ENCODE measurements at regions not wholly inside any gene's neighbourhood (a gene's known extent, or its start where the extent isn't known, plus 50 kb on each side); places are given as distances from the start of the nearest gene placed in this dataset.
A peak's percentile ranks its signal among the peaks of the same experiment; 100 is the strongest.

DNA sequence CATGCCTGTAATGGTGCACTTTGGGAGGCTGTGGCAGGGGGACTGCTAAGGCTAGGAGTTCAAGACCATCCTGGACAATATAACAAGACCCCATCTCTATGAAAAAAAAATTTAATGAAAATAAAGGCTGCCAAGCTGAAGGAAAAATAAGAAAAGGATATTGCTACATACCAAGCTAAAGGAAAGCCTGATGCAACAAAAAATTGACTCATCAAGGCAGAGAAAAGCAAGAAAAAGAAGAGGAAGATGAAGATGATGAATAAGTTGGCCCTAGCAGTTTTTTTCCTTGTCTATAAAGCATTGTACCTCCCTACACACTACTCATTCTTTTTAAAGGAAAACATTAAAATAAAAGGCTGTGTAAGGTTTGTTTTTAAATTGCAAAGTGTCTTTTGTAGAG, 441.9 kb upstream of the MDFIC2 start:
- peaks cover 12% of the 10 kb centered on the region for H3K27me3 Mint-ChIP-seq (ENCODE audit: insufficient read depth, unreplicated experiment)
- DNase-seq, result no peak
- H3K4me1 Mint-ChIP-seq (ENCODE audit: low read depth, unreplicated experiment), result no peaks in the 10 kb centered on the region
- Histone ChIP-seq H3K9me3 (no peaks in the 10 kb centered on the region), H3K36me3 (ENCODE audit: control insufficient read depth, insufficient read depth, low read length) (no peaks in the 10 kb centered on the region), H3K27me3 (replicated peaks; ENCODE audit: control insufficient read depth, insufficient read depth, low read length) (no peaks in the 10 kb centered on the region), H3K4me1 (no peaks in the 10 kb centered on the region), H3K4me3 (ENCODE audit: low read depth, low read length) (no peak overlapping the region)
- intact Hi-C loops (cut with micrococcal nuclease; ENCODE audit: unreplicated experiment), result no loop called here
- no peaks in the 10 kb centered on the region for H3K9me3 Mint-ChIP-seq (ENCODE audit: unreplicated experiment)
- no TSS peak for BruUV-seq (replicated peaks)
- no peak overlapping the region for H3K4me3 Mint-ChIP-seq (ENCODE audit: unreplicated experiment)
- TF ChIP-seq, protein P1, sequence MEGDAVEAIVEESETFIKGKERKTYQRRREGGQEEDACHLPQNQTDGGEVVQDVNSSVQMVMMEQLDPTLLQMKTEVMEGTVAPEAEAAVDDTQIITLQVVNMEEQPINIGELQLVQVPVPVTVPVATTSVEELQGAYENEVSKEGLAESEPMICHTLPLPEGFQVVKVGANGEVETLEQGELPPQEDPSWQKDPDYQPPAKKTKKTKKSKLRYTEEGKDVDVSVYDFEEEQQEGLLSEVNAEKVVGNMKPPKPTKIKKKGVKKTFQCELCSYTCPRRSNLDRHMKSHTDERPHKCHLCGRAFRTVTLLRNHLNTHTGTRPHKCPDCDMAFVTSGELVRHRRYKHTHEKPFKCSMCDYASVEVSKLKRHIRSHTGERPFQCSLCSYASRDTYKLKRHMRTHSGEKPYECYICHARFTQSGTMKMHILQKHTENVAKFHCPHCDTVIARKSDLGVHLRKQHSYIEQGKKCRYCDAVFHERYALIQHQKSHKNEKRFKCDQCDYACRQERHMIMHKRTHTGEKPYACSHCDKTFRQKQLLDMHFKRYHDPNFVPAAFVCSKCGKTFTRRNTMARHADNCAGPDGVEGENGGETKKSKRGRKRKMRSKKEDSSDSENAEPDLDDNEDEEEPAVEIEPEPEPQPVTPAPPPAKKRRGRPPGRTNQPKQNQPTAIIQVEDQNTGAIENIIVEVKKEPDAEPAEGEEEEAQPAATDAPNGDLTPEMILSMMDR (IDR thresholded peaks at IDR 0.05; ENCODE audit: insufficient read depth in 1 of 2, low read depth in 1 of 2, low read length in 1 of 2, severe bottlenecking in 1 of 2, unreplicated experiment in 1 of 2), result no peak
- no peak overlapping the region for H3K27ac Mint-ChIP-seq (ENCODE audit: unreplicated experiment)
- CTCF ChIA-PET, result no interaction called here
- POLR2A ChIA-PET, result no interaction called here
- H3K36me3 Mint-ChIP-seq (ENCODE audit: insufficient read depth, unreplicated experiment), result no peaks in the 10 kb centered on the region

GRCh38 chr3:70753572-70753971, 441.1 kb upstream of the MDFIC2 start:
- no peak overlapping the region for H3K4me3 Mint-ChIP-seq (ENCODE audit: unreplicated experiment)
- Histone ChIP-seq H3K36me3 (ENCODE audit: control insufficient read depth, insufficient read depth, low read length) (no peaks in the 10 kb centered on the region), H3K4me3 (ENCODE audit: low read depth, low read length) (no peak overlapping the region), H3K27me3 (replicated peaks; ENCODE audit: control insufficient read depth, insufficient read depth, low read length) (no peaks in the 10 kb centered on the region), H3K9me3 (no peaks in the 10 kb centered on the region), H3K4me1 (no peaks in the 10 kb centered on the region)
- H3K27ac Mint-ChIP-seq (ENCODE audit: unreplicated experiment), result no peak overlapping the region
- ChIA-PET CTCF (interaction anchor here (1.1 kb wide), 1 partner anchor 36 kb away, joined by 5 read pairs; no protein-coding TSS in a partner anchor), POLR2A (no interaction called here)
- BruUV-seq (replicated peaks), result no TSS peak
- peaks cover 14% of the 10 kb centered on the region for H3K27me3 Mint-ChIP-seq (ENCODE audit: insufficient read depth, unreplicated experiment)
- H3K4me1 Mint-ChIP-seq (ENCODE audit: low read depth, unreplicated experiment), result no peaks in the 10 kb centered on the region
- H3K9me3 Mint-ChIP-seq (ENCODE audit: unreplicated experiment), result no peaks in the 10 kb centered on the region
- TF ChIP-seq, protein P1 (IDR thresholded peaks at IDR 0.05; ENCODE audit: insufficient read depth in 1 of 2, low read depth in 1 of 2, low read length in 1 of 2, severe bottlenecking in 1 of 2, unreplicated experiment in 1 of 2), result peak in 1 of 2 experiments; percentile 33
- H3K36me3 Mint-ChIP-seq (ENCODE audit: insufficient read depth, unreplicated experiment), result no peaks in the 10 kb centered on the region
- intact Hi-C loops (cut with micrococcal nuclease; ENCODE audit: unreplicated experiment), result no loop called here
- DNase-seq, result no peak

DNA sequence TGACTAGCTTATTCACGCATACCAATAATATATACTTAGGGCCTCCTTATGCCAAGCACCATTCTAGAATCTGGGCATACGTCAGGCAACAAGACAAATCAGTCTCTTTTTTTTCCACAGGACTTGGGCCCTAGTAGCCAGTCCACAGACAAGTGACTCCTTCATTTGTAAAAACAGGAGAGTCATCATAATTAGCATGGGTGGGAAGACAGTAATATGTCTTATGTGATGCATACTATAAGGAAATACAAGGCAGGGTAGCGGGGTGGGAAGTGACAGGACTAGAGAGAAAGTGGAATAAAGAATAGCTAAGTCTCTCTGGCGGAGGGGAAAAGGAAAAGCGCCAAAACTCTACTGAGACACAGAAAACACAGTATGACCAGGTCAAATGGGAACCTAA, 439.6 kb upstream of the MDFIC2 start:
- H3K4me3 ChIP-seq (ENCODE audit: low read depth, low read length), result no peak overlapping the region
- no peaks in the 10 kb centered on the region for H3K4me1 ChIP-seq
- H3K9me3 ChIP-seq, result no peaks in the 10 kb centered on the region
- no TSS peak for BruUV-seq (replicated peaks)
- Mint-ChIP-seq H3K36me3 (ENCODE audit: insufficient read depth, unreplicated experiment) (no peaks in the 10 kb centered on the region), H3K27ac (ENCODE audit: unreplicated experiment) (no peak overlapping the region), H3K27me3 (ENCODE audit: insufficient read depth, unreplicated experiment) (peaks cover 17% of the 10 kb centered on the region), H3K4me1 (ENCODE audit: low read depth, unreplicated experiment) (no peaks in the 10 kb centered on the region), H3K4me3 (ENCODE audit: unreplicated experiment) (no peak overlapping the region), H3K9me3 (ENCODE audit: unreplicated experiment) (no peaks in the 10 kb centered on the region)
- CTCF ChIA-PET, result no interaction called here
- intact Hi-C loops (cut with micrococcal nuclease; ENCODE audit: unreplicated experiment), result no loop called here
- H3K27me3 ChIP-seq (replicated peaks; ENCODE audit: control insufficient read depth, insufficient read depth, low read length), result no peaks in the 10 kb centered on the region
- TF ChIP-seq, protein P1 (IDR thresholded peaks at IDR 0.05; ENCODE audit: insufficient read depth in 1 of 2, low read depth in 1 of 2, low read length in 1 of 2, severe bottlenecking in 1 of 2, unreplicated experiment in 1 of 2), result no peak
- no peaks in the 10 kb centered on the region for H3K36me3 ChIP-seq (ENCODE audit: control insufficient read depth, insufficient read depth, low read length)
- DNase-seq, result no peak
- POLR2A ChIA-PET, result no interaction called here

Measured in Caco-2 (cell line).